ENCODE measurements at regions not wholly inside any gene's neighbourhood (a gene's known extent, or its start where the extent isn't known, plus 50 kb on each side); places are given as distances from the start of the nearest gene placed in this dataset.

DNA sequence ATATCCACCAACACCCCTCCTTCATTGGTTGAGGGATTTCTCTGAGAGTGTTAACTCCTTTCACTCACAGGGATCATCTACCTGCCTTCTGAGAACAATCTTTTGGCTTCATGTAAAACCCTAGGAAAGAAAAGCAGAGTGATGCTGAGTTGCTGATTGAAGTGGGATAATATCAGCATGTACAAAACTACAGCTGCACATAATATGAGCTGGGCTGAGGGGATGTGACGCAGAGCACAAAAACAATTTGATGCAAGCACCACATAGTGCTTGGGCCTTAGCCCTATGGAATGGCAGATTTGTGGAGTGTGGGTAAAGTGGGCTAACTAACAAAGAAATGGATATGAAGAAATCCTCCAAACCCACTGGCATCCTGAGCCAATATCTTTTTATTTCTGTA is 267.6 kb upstream of the KCNH8 start:
- no peak for DNase-seq

DNA sequence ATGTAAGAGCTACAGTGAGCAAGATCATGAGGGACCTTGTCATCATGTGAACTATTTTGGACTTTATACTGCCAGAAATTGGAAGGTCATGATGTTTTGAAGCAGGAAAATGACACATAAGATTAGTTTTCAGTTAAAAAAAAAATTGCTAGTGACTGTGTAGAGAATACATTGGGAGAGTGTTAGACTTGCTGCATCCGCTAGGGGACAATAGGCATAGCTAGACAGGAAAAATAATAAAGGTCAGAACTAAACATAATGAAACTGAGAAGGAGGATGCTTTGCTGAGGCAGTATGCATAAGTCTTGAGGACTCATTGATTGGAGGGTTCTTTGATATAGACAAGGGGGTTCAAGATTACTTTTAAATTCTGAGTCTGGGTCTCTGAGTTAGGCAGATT is 275.8 kb upstream of the KCNH8 start:
- DNase-seq, result no peak

DNA sequence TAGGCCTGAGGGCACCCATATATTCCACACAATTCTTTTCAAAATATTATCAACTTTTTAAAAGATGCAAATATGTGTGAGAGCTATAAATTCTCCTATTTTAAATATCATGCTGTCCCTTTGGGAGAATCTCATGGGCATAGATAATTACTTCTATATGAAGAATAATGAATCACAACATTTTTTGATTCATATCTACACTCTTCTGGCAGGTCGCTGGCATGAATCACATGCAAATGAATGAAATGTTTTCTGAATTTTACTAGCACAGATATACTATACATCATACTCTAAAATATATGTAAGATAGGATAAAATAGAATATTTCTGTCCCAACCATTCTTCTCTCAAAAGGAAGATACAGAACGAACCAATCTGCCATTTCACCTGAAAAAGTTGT is 277.7 kb upstream of the KCNH8 start:
- no peak for DNase-seq

DNA sequence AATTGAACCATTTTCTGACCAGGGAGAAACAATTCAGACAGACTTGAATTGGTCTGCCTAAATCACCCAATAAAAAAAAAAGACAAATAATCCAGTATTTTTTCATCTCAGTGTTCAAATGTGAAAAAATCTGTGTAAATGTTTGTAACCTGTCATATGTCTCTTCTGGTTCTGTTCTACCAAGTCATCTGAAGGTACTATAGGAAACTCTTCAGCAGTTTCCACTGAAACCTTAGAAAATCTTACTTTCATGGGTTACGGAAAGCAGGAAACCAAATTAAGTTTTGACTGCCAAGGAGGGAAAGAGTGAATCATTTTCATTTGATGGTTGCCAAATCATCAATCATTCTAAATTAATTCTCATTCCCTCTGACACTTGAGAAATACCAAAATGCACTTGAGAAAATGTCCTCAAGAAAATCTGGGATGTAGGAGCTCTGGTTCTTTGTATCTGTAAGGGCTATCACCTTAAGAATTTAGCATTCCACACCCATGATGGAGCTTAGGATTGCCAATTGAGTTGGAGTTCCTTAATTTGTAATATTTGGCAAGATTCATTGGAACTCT is 278.2 kb upstream of the KCNH8 start:
- DNase-seq, result no peak

DNA sequence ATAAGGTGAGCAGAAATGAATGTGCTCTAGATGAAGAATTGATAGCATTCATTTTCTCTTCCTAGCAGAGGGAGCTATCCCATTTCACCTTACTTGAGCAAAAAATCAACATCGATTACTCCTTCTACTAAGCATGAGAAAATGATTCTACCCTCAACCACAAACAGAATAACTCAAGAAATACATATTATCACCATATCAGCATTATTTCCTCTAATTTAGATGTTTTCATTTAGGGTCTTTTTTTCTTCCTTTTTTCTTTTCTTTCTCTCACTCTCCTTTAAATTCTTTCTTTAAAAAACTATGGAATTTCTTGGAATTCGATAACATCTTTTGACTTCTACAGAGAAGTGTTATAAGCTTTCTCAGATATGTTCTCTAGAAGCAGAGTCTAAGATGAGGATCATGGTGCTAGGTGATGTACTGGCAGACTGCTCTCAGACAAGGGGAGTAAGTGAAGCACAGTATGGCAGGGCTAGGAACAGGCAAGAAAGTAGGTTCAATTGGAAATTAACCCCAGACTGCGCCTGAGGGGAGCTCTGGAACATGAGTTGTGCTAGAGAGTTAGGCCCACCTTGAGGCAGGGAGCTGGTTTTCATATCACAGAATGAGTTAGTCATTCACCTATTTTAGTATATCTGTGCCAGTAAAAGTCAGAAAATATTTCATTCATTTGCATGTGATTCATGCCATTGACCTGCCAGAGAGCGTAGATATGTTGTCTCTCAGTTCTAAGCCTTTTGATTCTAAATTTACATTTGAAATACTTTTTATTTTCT is 279.2 kb upstream of the KCNH8 start:
- peak; percentile 64 to 66 for DNase-seq

DNA sequence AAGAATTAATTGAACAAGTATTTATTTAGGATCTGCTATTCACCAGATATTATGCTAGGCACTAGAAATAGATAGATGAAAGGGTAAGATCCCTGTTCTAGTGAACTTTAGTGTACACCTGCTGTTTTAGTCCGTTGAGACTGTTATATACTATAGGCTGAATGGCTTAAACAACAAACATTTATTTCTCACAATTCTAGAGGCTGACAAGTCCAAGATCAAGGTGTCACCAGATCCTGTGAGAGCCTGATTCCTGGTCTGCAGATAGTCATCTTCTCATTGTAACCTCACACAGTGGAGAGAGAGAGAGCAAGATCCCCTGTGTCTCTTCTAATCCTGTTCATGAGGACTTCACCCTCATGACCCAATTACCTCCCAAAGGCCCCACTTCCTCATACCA is 281.4 kb upstream of the KCNH8 start:
- DNase-seq, result no peak

DNA sequence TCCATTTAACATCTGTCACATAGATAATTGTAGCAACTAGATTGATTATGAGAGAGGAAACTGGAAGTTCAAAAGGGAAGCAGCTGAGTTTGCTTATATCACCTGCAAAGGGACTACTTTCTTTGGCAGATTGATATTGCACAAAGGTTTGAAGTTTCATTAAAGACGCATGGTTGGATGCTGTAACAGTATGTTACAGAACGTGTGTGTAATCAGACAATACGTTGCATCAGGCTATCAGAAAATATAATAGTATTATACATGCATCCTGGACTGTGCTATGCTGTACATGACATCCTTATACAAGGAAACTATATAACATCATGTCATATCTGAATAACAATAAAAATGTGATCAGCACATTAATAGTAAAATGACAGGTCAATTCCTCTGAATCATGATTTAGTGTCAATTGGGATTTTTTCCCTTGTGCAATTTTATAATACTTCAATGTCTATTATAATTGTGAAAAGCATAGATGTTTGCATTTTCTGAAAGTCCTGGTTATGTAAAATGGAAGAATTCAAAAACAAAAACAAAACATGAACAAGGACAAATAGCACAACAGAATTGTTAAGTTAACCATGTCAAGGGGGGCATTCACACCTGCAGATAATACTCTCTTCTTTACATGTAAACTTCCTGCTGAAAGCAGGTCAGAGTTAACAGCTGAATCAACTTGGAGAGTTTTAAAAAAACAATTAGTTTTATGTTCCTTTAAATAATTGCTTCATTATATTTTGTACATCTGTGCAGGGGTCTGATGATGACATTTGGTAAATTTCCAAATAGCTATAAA is 283.2 kb upstream of the KCNH8 start:
- no peak for DNase-seq

DNA sequence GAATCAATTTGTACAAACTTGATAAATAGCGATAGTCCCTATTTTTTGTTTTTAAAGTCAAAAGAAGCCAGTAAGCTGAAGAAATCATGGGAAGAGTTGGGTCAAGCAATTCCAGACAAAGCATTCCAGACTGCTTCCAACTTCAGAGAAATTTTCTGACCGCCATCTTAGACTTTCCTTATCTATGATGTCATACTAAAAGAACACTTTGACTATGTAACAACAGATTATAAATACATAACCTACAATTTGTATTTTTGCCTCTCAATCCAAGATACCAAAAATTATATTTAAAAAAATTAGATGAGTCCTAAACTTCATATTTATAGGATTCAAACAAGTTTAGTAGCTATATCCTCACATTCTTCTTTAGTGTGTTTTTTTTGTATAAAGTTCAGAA is 286.2 kb upstream of the KCNH8 start:
- no peak for DNase-seq

DNA sequence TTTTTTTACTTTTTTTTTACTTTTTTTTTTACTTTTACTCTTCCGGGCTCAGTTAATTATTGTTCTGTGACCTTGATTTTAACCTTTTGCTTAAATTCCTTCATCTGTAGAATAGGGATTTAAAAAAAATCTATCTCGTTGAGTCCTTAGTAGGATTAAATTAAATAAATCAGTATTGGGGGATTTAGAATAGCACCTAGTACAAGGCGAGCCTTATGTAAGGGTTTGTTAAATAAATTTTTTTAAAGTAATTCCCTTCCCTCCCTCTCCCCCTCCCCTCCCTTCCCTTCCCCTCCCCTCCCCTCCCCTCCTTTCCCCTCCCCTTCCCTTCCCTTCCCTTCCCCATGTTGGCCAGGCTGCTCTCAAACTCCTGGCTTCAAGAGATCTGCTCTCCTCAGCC is 287.2 kb upstream of the KCNH8 start:
- DNase-seq, result no peak

DNA sequence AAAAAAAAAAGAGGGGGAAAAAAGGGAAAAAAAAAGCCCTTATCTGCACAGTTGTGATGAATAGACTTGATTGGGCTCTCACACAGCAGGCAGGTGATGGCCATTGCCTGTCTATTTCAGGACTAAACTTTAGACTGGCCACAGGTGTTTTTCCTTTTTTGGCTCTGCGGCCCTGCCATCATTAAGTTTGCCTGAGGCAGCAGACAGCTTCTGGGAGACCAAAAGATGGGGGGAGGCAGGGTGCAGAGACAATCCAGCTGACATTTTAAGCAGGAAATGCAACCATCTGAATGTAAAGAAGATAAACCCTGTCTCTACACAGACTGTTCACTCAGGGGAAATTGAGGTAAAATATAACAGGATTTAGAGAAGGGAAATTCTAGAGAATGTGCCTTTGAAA is 295.0 kb upstream of the KCNH8 start:
- DNase-seq, result no peak

DNA sequence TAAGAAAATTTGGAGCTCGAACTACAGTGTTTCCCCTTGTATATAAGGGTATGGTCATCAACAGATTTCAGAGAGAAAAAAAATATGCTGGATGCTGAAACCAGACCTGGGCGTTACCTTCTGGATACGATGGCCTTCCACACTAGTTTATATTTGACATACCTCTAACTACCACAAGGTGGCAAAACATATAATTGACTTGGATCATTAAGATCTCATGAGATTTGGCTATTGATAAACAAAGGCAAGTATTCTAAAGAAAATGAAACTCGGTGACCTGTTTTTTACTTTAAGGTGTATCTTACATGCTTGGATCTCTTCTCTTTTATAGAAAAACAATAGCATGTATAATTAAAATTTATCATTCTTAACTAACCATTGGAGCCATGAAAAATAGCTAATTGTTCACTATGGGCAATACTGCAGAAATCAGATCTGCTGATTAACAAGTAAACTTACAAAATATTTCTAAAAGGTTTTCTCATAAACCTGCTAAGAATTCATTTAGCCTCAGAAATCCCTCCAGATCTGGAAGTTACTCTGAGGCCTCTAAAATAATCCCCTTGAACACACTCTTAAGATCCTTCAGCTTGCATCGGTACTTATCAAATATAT is 300.6 kb upstream of the KCNH8 start:
- DNase-seq, result no peak

DNA sequence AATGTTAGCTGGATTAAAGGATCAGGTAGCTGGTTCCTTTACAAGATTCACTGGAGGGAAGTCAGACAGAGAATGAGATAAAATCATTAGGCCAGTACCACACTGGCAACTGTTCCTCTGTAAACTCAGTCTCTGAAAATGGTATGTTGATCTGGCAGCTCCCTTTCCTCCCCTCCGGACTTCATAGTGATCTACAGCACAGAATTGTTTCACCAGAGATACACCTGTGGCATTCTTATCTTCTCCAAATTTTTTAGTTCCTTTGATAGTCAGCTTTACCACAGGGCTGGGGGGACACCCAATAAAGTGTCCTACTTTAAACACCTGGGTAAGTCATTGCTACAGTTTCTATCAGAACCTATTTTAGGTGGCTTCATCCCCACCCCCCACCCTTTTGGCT is 304.3 kb upstream of the KCNH8 start:
- DNase-seq, result no peak

DNA sequence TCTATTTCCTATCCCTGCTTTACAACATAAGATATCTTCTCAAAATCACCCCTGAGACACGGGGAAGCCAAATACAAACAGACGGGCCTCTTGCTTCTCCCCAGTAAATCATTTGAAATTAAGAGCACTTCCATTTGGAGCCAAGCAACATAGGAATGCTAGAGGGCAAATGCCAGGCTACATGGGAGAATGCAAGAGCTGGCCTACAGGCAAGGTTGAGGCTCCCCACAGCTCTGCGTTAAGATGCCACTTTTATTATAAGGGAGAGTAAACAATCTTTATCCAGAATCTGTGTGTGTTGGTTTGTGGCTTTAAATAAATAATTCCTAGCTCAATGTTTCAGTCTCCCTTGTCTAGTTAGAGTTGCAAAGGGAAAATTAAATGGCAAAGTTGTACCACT is 305.1 kb upstream of the KCNH8 start:
- DNase-seq, result no peak

DNA sequence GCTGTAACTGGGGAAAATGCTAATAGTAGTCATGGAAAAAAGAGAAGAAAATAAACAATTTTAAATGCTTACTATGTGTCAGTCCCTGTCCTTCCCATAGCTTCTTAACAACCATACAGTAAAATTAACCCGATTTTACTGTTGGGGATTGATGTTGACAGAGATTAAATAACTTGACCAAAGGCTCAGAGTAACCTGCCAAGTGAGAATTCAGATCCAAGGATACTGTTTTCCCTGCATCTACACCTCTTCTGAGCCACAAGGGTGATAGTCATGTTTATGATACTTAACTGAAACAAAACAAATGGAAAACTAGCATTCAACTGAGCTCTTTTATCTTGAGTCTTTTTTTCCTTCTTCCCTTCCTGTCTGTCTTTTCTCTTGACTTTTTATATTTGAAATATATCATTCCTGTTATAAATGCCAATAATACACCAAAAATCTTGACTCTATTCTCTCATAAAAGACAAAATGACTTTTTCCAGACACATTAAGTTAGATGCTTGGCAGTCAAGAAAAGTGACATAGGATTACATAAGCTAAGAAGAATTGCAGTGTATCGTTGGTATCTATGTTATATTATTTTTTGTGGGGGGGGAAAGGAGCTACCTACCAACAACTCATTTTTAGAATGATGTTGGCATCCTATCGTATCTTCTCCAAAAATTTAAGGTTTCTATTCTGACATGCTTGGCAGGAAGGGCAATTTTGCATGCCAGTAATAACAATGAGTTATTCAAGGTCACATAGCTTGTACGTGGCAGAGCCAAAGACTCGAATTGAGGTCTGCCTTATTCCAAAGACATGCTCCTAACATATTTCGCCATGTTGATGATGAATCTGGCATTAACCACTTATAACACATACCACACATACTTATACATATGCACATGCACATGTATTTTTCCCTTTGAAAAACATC is 306.6 kb upstream of the KCNH8 start:
- DNase-seq, result no peak

DNA sequence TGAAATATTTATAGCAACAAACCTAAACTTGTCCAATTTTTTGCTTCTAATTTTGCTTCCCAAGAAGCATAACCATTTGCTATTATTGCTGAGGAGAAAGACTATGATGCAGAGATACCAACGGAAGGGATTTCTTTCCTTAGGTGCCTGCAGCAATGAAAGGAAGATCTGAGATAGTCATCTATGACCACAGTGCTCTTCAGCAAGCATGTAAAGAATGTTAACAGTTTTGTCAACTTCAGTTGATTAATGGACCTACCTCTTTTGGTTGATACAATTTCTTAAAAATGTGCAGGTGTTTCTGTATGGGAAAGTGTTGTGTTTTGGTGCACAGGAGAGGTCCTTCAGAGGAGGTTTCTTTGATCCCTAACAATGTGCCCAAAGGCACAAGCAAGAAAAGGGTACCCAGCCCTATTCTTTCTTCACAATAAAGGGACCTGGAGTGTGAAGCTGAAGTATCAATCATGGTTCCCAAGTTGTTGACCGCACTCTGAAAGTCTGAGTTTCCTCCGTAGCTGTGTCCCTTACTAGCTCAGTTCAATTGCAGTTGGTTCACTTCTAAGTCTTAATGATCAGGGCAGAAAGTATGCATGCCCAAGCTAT is 307.7 kb upstream of the KCNH8 start:
- no peak for DNase-seq

DNA sequence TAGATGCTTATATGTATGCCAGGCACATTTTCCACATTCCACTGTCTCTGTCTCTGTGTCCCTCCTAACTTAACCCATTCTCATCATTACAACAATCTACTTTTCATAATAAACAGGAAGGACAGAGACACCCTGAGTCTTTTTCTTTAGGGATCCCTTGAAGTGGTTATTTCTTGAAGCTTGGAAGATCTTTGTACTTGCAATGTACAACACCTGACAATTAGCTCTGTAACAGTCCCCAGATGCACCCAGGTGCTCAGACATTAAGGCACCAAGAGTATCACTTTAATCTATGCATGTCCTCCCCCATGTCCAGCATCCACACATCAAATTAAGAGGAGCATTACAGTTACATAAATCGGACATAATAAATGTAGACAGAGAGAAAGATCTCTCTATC is 309.6 kb upstream of the KCNH8 start:
- no peak for DNase-seq

DNA sequence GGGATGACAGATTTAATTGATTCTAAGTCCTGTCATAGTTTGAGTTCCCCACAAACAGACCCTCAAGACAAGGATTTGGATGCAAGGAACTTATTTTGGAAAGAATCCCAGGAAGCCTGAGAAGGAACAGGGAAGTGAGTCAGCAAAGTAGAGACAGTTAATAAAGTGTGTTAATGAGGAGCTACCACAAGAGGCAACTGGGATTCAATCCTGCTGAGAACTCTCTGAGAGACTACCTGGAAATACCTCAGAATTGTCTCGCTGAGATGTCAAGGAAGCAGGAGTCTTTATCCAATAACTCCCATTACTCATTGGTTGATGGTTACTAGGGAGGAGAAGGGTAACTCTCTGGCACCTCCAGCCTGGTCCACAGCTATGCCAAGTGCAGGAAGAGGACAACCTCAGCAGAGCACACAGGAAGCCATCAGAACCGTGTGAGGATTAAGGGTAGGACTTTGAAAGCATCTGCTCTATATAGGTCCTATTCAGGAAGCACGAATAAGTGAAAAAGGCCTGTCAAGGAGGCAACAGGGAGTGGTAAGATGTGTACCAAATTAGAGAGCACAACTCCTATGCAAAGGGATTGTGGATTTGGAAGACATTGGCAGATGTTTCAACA is 311.1 kb upstream of the KCNH8 start:
- DNase-seq, result no peak

DNA sequence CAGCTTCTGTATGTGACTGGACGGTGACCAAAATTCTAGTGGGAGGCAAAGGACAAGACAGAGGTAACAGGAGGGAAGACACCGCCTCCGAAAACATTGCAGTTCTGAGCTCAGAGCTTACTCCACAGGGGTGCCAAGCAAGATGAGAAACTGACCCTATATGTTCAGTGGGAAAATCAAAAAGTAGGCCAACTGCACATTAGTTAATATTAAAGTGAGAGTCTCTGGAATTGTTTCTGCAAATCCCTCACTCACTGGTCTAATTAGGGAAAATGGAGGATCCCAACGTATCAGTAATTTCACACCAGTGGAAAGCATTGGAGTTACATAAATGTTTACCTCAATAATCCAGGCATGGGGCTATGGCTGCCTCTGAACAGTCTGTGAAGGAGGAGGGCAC is 313.3 kb upstream of the KCNH8 start:
- no peak for DNase-seq

DNA sequence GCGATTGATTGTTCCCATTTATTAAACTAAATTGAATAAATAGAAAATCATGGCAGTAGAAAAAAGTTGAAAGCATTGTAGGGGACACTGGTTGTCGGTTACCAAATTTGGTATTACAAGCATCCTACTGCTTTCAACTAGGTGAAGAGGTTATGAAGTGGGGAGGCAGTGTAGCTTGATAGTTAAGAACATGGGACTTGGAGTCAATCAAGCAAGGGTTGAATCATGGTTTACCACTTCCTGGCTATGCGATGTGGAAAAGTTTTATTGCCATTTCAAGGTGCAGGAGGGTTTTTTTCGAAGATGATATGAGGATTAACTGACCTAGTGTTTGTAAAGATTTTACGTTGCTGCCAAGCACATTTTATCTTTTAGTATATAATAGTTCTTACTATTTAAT is 318.2 kb upstream of the KCNH8 start:
- DNase-seq, result no peak

DNA sequence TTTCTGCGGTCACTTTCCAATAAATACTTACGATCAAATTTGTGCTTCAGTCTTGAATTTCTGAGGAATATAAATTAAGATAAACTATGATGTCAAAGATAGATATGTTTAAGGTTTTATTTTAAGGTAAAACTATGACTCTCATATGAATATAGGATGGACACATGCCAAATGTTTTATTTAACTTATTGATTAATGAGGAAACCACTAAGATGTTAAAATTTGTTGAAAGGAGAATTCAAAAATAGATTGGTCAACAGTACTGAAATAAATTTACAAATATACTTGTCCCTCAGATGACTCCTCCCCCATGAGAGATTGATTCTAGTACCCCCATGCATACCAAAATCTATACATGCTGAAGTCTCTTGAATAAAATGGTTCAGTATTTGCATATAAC is 319.7 kb upstream of the KCNH8 start:
- DNase-seq, result no peak

DNA sequence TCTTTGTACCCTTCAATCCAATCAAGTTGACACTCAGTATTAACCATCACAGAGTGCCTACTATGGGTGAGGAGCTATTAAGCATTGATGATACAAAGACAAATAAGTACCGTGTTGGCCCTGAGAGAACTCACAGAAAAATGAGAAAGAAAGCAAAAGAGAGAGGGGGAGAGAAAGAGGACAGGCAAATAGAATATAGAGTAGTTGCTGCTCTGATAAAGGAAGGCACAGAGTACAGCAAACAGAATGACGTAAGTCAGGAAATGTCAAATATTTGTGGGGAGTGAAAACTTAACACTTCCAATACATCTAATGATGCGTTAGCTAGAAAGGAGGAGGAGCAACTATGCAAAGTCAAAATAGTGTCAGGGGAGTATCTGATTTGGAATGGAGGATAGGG is 320.6 kb upstream of the KCNH8 start:
- DNase-seq, result no peak

DNA sequence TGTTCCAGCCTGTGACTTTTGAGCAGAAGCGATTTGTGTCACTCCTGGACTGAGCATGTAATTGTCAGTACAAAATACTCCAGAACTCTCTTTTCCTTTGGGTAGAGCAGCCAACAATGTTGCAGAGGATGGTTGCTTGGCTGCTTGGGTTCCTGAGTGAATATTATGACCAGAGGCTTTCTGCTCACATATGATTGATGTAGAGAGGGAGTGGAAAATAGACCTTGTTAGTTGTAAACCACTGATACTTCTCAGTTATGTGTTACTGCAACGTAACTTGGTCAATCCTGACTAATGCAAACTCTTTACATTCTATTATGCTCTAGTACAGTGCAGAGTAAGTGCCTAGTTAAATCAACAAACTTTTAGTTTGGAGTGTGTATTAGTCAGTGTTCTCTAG is 322.6 kb upstream of the KCNH8 start:
- DNase-seq, result no peak
